Naive thymus-derived CD4-positive, alpha-beta T cell (primary cell): ENCODE measurements at regions not wholly inside any gene's neighbourhood (a gene's known extent, or its start where the extent isn't known, plus 50 kb on each side); places are given as distances from the start of the nearest gene placed in this dataset.

Experiments used
- ATAC-seq: fragments of 150-1000 bp; cut with Tn5 transposase; 2 replicates; pipeline ENCODE4 v1.10.0; 2021; ENCODE audit warnings: mild to moderate bottlenecking, moderate library complexity
- CTCF ChIA-PET: fragments of 350-600 bp; sonication (Branson Sonifier 250); formaldehyde crosslinking; loops from one replicate; lab custom pipeline; 2021; ENCODE audit warnings: antibody characterized with exemption; lab: Charles Lee
- POLR2A ChIA-PET: fragments of 350-600 bp; sonication (Branson Sonifier 250); formaldehyde crosslinking; loops from one replicate; lab custom pipeline; 2021; ENCODE audit warnings: antibody characterized with exemption, inconsistent platforms; lab: Charles Lee
- DNase-seq, 9 donors: peaks; one replicate each; pipeline versions ENCODE4 v3.0.0 to v3.0.0-alpha.2; 2020 to 2022; ENCODE audit warnings: mixed read lengths in 1 of 9
- H3K27ac ChIP-seq: one replicate; pipeline ENCODE4 v1.7.0; 2013; ENCODE audit warnings: mild to moderate bottlenecking, low read depth, low read length, moderate library complexity
- H3K27me3 ChIP-seq, 2 donors: one replicate each; pipeline ENCODE4 v1.7.0; 2013; ENCODE audit warnings: low read length in 2 of 2, mild to moderate bottlenecking in 2 of 2, moderate library complexity in 2 of 2; ENCODE audit not compliant: control insufficient read depth in 2 of 2, insufficient read depth in 2 of 2
- H3K36me3 ChIP-seq, 3 experiments: 1 replicate in 2 of 3; 2 replicates in 1 of 3; pipeline ENCODE4 v1.7.0; 2013; ENCODE audit warnings: low read length in 3 of 3, mild to moderate bottlenecking in 3 of 3, moderate library complexity in 1 of 3; ENCODE audit not compliant: insufficient read depth in 3 of 3, control insufficient read depth in 2 of 3
- H3K4me1 ChIP-seq, 2 donors: one replicate each; pipeline ENCODE4 v1.7.0; 2013; ENCODE audit warnings: low read length in 2 of 2, mild to moderate bottlenecking in 2 of 2, moderate library complexity in 1 of 2; ENCODE audit not compliant: control insufficient read depth in 2 of 2, insufficient read depth in 2 of 2
- H3K4me3 ChIP-seq: 2 replicates; pipeline ENCODE4 v1.7.0; 2013; ENCODE audit warnings: mild to moderate bottlenecking, low read length
- H3K9me3 ChIP-seq, 3 experiments: 1 replicate in 2 of 3; 2 replicates in 1 of 3; pipeline ENCODE4 v1.7.0; 2013; ENCODE audit warnings: low read length in 3 of 3; ENCODE audit not compliant: control insufficient read depth in 2 of 3
- H3K27ac Mint-ChIP-seq, 9 donors: one replicate each; pipeline ENCODE4 v1.8.0; 2020 to 2022; ENCODE audit warnings: mixed read lengths in 9 of 9, mild to moderate bottlenecking in 8 of 9, moderate library complexity in 5 of 9, inconsistent platforms in 2 of 9
- H3K27me3 Mint-ChIP-seq, 5 donors: one replicate each; pipeline ENCODE4 v1.8.0; 2021 to 2022; ENCODE audit warnings: mixed read lengths in 5 of 5, mild to moderate bottlenecking in 1 of 5
- H3K36me3 Mint-ChIP-seq, 5 donors: one replicate each; pipeline ENCODE4 v1.8.0; 2020 to 2022; ENCODE audit warnings: mixed read lengths in 5 of 5, mild to moderate bottlenecking in 3 of 5, inconsistent platforms in 1 of 5
- H3K4me1 Mint-ChIP-seq, 7 donors: one replicate each; pipeline ENCODE4 v1.8.0; 2020 to 2022; ENCODE audit warnings: mixed read lengths in 7 of 7, mild to moderate bottlenecking in 3 of 7, inconsistent platforms in 1 of 7
- H3K4me3 Mint-ChIP-seq, 10 donors: one replicate each; pipeline ENCODE4 v1.8.0; 2020 to 2022; ENCODE audit warnings: mild to moderate bottlenecking in 10 of 10, mixed read lengths in 10 of 10, moderate library complexity in 6 of 10, inconsistent platforms in 2 of 10
- H3K9me3 Mint-ChIP-seq, 11 donors: one replicate each; pipeline ENCODE4 v1.8.0; 2020 to 2022; ENCODE audit warnings: mixed read lengths in 11 of 11, mild to moderate bottlenecking in 4 of 11, inconsistent platforms in 1 of 11, moderate library complexity in 1 of 11
- intact Hi-C, 2 donors: fragments of 100-400 bp; cut with micrococcal nuclease; formaldehyde crosslinking; loops; one replicate each; pipeline ENCODE4 v1.15.1; 2023

DNA sequence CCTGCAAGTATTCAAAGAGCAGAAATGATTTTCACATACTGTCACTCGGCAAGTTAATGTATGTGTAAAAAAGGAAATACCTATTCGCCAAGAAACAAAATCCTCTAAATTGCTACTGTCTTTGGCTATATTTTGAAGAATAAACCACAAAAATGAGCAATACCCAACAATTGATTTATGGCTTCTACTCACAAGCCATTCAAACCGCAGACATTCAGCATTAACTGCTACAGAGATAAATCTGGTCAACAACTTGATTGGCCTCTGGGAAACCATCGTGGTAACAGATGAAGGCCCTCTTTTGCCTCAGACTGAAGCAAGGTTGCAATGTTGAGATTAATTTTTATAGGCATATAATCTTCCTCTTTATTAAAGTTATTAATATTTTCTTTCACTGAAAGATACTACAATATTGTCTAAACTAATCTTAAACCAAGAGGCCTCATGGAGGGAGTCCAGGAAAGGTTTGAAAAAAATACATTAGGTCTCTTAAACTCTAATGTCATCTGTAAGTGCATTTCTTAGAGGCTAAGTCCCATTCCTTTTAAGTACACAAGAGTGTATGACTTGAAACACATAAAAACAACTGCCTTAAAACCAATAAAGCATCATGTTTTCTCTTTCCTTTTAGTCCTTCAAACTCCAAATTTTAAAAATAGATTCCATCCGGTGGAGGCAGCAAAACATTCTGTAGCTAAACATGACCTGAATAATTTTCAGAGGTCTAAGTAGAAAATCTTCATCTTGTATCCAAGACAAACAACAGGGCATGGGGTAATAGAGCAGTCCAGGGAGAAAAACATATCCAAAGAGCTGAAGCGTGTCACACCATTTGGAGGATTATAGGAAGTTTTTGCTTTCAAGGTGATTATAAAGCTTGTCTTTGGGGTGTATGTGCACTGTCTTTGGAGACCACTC lies 162.4 kb upstream of the TGFBR2 start:
- ATAC-seq (no peak), DNase-seq (no peak)
- Mint-ChIP-seq H3K4me3 (no peak overlapping the region), H3K36me3 (peaks cover 0 to 3% (median 0%) of the 10 kb centered on the region in 5 donors), H3K9me3 (peaks cover 0 to 6% (median 0%) of the 10 kb centered on the region in 11 donors), H3K4me1 (peaks cover 0 to 10% (median 4%) of the 10 kb centered on the region in 7 donors), H3K27me3 (no peaks in the 10 kb centered on the region), H3K27ac (peak overlapping the region in 1 of 9 donors; percentile 10)
- Histone ChIP-seq H3K27ac (no peak overlapping the region), H3K4me1 (no peaks in the 10 kb centered on the region), H3K9me3 (no peaks in the 10 kb centered on the region), H3K27me3 (no peaks in the 10 kb centered on the region), H3K4me3 (no peak overlapping the region), H3K36me3 (no peaks in the 10 kb centered on the region)
- ChIA-PET POLR2A (interaction anchor here (1.2 kb wide), 1 partner anchor 13 kb away, joined by 3 read pairs; no protein-coding TSS in a partner anchor), CTCF (interaction anchor here (0.7 to 1.2 kb wide), 3 partner anchors 9 to 143 kb away, joined by 3 to 4 read pairs (median 3); no protein-coding TSS in a partner anchor)
- intact Hi-C loops, result no loop called here

DNA sequence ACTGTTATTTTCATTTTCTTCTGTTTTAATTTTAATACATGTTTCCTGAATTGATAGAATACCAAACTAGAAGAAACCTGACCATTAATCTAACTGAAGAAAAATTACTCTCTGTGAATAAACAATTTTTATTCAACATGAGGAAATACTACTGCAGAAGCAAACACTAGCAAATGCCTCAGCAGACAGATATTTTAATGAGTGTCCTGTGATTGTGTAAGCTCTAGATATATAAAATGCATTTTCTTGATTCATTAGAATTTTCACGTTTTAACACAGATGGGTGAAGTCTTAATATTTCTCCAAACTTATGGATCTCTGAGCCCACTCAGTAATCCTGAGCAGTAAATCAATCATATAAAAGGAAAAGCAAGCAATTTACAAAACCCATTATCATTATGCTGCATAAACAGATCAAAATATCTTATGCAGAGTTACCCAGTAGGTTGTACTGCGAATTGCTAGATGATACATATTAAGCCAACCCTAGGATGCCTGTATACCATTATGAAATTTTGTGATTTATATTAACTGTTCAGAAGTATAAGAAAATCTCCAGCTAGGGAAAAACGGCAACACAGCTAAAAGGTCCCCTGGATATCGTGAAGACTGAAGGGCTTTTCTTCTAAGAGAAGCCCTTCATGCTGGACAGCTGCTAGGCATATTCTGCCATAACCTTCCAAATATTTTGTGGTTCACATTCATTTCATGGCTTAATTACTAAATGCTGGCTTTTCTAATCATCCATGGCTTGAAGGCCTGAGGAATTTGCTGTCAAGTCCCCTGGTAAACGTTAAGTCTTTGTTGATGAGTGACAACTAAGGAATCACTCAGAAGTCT lies 157.7 kb upstream of the TGFBR2 start:
- ChIA-PET CTCF (no interaction called here), POLR2A (interaction anchor here (0.6 kb wide), 1 partner anchor 64 kb away, joined by 4 read pairs; no protein-coding TSS in a partner anchor)
- no peaks in the 10 kb centered on the region for H3K9me3 ChIP-seq
- Mint-ChIP-seq H3K27ac (no peak overlapping the region), H3K4me3 (no peak overlapping the region), H3K9me3 (peaks cover 0 to 16% (median 3%) of the 10 kb centered on the region in 11 donors), H3K4me1 (peaks cover 0 to 1% (median 0%) of the 10 kb centered on the region in 7 donors), H3K36me3 (peaks cover 0 to 6% (median 0%) of the 10 kb centered on the region in 5 donors), H3K27me3 (peaks cover 0 to 2% (median 0%) of the 10 kb centered on the region in 5 donors)
- no peak for ATAC-seq
- DNase-seq, result no peak
- no peak overlapping the region for H3K27ac ChIP-seq
- intact Hi-C loops, result no loop called here
- H3K4me3 ChIP-seq, result no peak overlapping the region
- H3K4me1 ChIP-seq, result no peaks in the 10 kb centered on the region
- H3K36me3 ChIP-seq, result no peaks in the 10 kb centered on the region
- H3K27me3 ChIP-seq, result no peaks in the 10 kb centered on the region

DNA sequence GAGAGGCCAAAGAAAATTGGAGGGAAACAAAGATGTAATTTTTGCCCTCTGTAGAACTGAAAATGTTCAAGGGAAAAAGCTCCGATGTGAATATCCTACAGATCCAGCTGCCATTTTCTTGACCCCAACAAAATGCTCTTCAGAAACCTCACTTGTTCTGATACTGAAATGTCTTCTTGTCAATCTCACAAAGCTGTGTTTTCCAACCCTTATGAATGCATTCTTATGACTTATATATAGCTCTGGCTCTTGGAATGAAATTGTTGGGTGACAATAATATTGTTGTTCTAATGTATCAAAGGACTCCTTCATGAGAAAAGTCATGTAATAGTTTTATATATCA lies 157.1 kb upstream of the TGFBR2 start:
- H3K4me3 Mint-ChIP-seq, result no peak overlapping the region
- H3K4me1 ChIP-seq, result no peaks in the 10 kb centered on the region
- POLR2A ChIA-PET, result interaction anchor here (0.5 kb wide), 1 partner anchor 151 kb away, joined by 3 read pairs; no protein-coding TSS in a partner anchor
- no peaks in the 10 kb centered on the region for H3K4me1 Mint-ChIP-seq
- H3K27ac ChIP-seq, result no peak overlapping the region
- H3K27me3 Mint-ChIP-seq, result peaks cover 0 to 6% (median 0%) of the 10 kb centered on the region in 5 donors
- H3K36me3 ChIP-seq, result no peaks in the 10 kb centered on the region
- CTCF ChIA-PET, result no interaction called here
- H3K9me3 ChIP-seq, result no peaks in the 10 kb centered on the region
- H3K4me3 ChIP-seq, result no peak overlapping the region
- intact Hi-C loops, result no loop called here
- H3K36me3 Mint-ChIP-seq, result peaks cover 0 to 6% (median 0%) of the 10 kb centered on the region in 5 donors
- DNase-seq (no peak), ATAC-seq (no peak)
- no peaks in the 10 kb centered on the region for H3K27me3 ChIP-seq
- H3K27ac Mint-ChIP-seq, result no peak overlapping the region
- H3K9me3 Mint-ChIP-seq, result peaks cover 0 to 16% (median 3%) of the 10 kb centered on the region in 11 donors

DNA sequence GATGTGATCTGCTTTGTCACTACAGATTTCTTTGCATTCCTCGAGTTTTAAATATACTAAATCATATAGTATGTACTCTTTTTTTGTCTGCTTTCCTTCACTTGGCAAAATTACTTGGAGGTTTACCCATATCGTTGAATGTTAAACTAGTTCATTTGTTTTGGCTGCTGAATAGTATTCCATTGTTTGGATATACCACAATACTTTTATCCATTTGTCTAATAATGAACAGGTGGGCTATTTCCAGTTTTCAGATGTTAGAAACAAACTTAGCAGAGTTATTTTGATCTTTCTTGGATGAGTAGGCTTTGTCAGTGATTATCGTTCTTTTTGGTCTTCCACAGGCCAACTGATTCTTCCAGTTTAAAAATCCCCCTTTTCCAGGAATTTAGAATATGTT lies 154.0 kb upstream of the TGFBR2 start:
- H3K27me3 ChIP-seq, result no peaks in the 10 kb centered on the region
- H3K4me3 ChIP-seq, result no peak overlapping the region
- no peak for DNase-seq
- Mint-ChIP-seq H3K4me1 (peaks cover 0 to 21% (median 12%) of the 10 kb centered on the region in 7 donors), H3K27ac (no peak overlapping the region), H3K4me3 (no peak overlapping the region), H3K9me3 (peaks cover 0 to 16% (median 2%) of the 10 kb centered on the region in 11 donors), H3K36me3 (peaks cover 0 to 6% (median 0%) of the 10 kb centered on the region in 5 donors), H3K27me3 (peaks cover 0 to 7% (median 0%) of the 10 kb centered on the region in 5 donors)
- H3K36me3 ChIP-seq, result no peaks in the 10 kb centered on the region
- no peaks in the 10 kb centered on the region for H3K4me1 ChIP-seq
- intact Hi-C loops, result no loop called here
- no peaks in the 10 kb centered on the region for H3K9me3 ChIP-seq
- no peak for ATAC-seq
- CTCF ChIA-PET, result no interaction called here
- POLR2A ChIA-PET, result no interaction called here
- H3K27ac ChIP-seq, result no peak overlapping the region

DNA sequence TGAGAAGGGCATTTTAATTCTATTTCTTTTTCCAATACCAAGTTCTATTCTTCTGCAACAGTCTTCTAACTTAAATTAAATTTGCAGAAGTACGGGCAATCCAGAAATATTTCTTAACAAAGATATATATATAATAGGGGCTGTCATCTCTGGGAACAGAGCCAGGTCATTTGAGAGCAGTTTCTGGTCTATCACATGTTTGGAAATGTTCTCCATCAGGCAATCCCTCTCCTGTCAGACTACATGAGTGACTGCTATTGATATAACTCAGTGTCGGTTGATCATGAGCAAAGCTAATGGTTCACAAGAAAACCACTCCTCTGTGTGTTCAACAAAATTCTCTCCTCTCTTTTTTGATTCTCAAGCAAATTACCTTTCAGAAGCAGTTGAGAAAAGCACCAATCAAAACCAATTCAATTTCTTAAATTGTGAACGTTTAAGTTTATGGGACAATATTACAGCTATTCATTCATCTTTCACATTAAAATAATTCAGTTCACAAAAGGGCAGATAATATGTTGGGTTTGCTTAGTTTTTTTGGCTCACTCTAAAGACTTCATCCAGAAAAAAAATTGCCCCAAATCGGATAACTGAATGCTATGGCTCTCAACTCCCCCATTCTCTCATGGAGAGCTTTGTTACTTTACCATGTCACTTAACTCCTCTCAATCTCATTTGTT lies 152.9 kb upstream of the TGFBR2 start:
- H3K27me3 Mint-ChIP-seq, result peaks cover 0 to 7% (median 0%) of the 10 kb centered on the region in 5 donors
- CTCF ChIA-PET, result interaction anchor here (0.8 kb wide), 1 partner anchor 128 kb away, joined by 3 read pairs; no protein-coding TSS in a partner anchor
- H3K27ac Mint-ChIP-seq, result no peak overlapping the region
- intact Hi-C loops, result no loop called here
- Histone ChIP-seq H3K36me3 (no peaks in the 10 kb centered on the region), H3K9me3 (no peaks in the 10 kb centered on the region), H3K4me1 (no peaks in the 10 kb centered on the region), H3K27me3 (no peaks in the 10 kb centered on the region), H3K27ac (no peak overlapping the region), H3K4me3 (no peak overlapping the region)
- peaks cover 0 to 9% (median 5%) of the 10 kb centered on the region in 5 donors for H3K36me3 Mint-ChIP-seq
- peaks cover 0 to 22% (median 12%) of the 10 kb centered on the region in 7 donors for H3K4me1 Mint-ChIP-seq
- ATAC-seq, result no peak
- POLR2A ChIA-PET, result no interaction called here
- peaks cover 0 to 23% (median 6%) of the 10 kb centered on the region in 11 donors for H3K9me3 Mint-ChIP-seq
- no peak for DNase-seq
- H3K4me3 Mint-ChIP-seq, result no peak overlapping the region

DNA sequence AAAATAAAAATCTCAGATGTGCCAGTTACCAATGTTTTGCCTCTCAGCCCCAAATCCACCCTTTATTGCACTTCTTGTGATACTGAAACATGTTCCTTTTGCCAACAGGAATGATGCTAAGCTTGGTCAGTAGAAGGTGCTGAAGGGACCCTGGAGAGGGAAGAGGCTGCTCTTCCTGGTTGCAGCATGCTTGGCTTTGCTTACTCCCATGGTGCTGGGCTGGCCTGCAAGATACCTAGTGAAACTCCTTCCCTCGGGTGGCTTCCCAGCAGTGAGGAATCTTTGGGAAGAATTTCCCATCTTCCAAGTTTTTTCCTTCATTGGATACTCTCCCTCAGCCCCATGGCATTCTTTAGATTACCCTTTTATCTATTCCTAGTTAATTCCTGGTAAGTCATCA lies 151.8 kb upstream of the TGFBR2 start:
- intact Hi-C loops, result no loop called here
- Mint-ChIP-seq H3K27ac (no peak overlapping the region), H3K27me3 (peaks cover 0 to 7% (median 0%) of the 10 kb centered on the region in 5 donors), H3K9me3 (peaks cover 1 to 24% (median 8%) of the 10 kb centered on the region in 11 donors), H3K4me1 (peaks cover 0 to 22% (median 12%) of the 10 kb centered on the region in 7 donors), H3K4me3 (no peak overlapping the region), H3K36me3 (peaks cover 0 to 10% (median 6%) of the 10 kb centered on the region in 5 donors)
- ATAC-seq (no peak), DNase-seq (no peak)
- Histone ChIP-seq H3K9me3 (no peaks in the 10 kb centered on the region), H3K4me1 (no peaks in the 10 kb centered on the region), H3K36me3 (no peaks in the 10 kb centered on the region), H3K4me3 (no peak overlapping the region), H3K27me3 (no peaks in the 10 kb centered on the region), H3K27ac (no peak overlapping the region)
- ChIA-PET POLR2A (no interaction called here), CTCF (no interaction called here)
